A172 (cell line): ENCODE measurements at regions not wholly inside any gene's neighbourhood (a gene's known extent, or its start where the extent isn't known, plus 50 kb on each side); places are given as distances from the start of the nearest gene placed in this dataset.

Source experiments
- DNase-seq: peaks from one replicate; pipeline ENCODE4 v3.0.0-alpha.2; 2015; ENCODE audit warnings: low spot score

- DNase-seq, result no peak
Observed at GRCh38 chr11:27907091-27907490, 200.9 kb downstream of the KIF18A start.

GRCh38 chr11:27904358-27905055 lies 203.4 kb downstream of the KIF18A start:
- peak; percentile 74 for DNase-seq

DNA sequence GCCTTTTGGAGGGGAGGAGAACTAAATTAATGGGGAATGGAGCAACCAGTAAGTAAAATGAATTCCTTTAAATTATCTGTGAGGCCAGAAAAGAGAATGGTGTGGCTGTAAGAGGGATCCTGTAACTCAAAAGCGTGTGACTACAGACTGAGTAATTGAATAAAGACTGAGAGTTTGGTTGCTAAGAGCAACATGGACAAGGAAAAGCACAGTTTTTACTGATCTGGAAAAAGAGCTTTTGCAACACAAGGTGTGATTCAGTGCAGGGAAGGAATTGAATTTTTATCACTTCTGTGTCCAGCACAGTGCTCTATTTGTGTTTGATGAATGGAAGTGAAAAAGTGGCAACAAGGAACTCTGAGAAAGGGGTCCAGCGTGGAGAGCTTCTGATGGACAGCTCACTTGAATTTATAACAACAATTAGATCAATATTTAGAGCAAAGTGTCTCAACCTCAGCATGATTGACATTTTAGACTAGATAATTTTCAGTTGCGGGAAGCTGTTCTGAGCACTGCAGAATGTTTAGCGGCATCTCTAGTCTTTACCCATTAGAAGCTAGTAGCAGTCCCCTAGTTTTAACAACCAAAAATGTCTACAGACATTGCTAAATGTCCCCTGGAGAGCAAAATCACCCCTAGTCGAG lies 202.8 kb upstream of the BDNF start:
- DNase-seq, result peak; percentile 46

DNA sequence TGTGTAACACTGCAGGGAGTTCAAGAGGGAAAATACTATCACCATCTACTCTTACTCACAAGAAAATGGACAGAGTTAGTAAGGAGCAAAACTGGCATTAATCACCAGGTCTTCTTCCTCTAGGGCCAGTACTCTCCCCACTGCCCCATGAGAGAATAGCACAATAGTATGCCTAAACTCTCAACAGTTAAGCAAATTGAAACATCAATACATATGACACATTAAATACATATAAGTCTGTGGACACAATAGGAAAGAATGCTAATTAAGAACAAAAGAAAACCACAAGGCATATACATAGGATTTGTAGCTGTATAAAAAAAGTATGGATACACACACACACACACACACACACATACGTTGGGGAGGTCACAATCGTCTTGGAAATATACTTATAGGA lies 197.9 kb upstream of the BDNF start:
- DNase-seq, result no peak

DNA sequence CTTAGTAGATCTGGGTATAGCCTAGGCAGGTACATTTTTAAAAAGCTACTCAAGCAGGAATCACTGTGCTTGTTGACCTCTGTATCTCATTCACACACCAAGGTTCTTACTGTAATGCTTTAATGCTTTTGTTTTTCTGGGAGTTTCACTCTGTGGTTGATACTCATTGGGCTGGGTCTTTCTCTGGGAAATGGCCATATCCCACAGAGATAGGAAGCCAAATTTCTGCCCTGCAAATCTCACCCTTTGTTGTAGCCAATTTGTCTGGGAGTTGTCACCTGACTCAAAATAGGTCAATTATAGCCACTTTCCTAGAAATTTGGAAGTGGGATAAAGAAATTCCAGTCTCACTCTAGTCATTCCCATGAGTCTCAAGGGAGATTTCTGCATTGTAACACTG lies 195.8 kb upstream of the BDNF start:
- no peak for DNase-seq

GRCh38 chr11:27894552-27894951 lies 194.3 kb upstream of the BDNF start:
- no peak for DNase-seq

DNA sequence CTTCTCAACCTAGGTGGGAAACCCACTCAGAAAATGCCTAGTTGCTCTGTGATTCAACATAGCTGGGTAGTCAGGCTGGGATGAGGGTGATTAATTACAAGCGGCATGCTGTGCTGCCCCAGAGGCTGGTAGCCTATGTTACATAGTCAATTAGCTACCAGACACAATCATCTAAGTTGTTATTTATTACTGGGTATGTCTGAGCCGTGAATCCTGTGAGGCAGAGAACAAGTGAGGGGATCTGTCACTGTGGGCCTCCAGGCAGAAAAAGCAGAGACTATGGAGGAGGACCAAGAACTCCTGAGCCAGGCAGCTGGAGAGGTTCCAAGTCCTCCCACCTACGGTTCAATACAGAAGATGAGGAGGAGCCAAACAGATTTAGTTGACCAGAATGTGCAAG lies 186.6 kb upstream of the BDNF start:
- DNase-seq, result peak; percentile 38

DNA sequence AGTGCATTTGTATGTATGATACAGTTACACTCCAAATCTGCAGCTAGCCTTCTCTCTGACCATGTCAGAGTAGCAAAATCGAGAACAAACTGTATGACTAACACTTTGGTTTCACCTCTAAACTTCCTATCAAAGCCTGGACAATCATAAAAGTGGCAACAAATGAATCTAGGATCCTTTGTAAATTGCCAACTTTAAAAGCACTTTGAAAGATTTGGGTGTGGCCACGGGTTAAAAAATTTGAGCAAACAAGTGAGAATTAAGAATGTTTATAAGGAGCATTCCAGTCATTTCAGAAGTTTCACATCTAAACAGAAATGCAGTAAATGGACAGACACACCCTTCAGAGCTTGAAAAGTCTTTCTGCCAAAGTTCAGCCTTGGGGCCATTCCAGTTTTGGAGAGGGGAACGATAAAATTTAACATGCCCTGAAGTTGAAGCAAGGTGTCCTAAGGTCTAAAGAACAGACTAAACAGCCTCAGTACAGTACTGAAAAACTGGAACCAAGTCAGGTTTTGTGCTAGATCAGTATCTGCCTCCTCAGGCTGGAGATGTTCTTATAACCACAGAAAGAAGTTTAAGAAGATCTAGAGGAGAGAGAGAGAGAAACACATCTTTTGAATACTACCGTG lies 181.9 kb upstream of the BDNF start:
- DNase-seq, result peak; percentile 67

DNA sequence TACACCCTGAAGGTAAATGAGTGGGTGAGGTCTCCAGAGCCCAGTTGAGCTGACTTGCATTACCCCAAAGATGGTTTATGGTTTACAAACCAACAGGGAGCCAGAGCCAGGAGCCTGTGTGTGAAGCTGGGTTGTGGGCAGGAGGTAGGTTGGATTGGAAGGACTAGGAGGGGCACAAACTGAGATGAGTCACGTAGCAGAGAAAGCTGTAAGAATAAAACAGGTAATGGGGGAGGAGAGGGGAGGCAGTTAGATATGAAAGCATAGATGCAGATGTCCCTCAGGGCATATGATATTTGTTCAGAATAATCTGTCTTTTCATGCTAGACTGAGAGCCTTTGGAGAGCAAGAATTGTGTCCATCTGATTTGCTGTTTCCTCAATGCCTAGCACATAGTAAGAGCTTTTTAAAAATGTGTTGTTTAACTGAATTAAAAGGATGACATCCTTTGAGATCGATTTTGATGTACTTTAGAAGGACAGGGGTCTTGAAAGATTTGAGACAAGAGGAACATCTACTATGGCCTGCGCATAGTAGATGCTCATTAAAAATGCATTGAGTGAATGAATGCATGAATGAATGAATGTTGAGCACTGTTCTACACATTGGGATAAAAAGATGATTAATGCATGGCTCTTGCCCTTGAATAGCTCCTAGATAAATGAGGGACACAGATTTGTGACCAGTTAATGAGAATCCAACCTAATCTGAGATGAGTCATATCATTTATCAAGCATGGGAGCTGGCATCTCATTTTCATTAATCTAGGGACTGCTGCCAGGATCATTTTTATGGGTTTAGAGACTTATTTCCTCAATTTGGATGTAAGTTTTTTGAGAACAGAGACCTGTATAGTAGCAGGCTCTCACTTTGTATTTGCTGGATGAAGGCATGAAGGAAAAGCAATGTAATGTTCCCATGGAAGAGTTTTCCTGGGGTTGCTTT lies 175.8 kb upstream of the BDNF start:
- DNase-seq, result peak; percentile 66

GRCh38 chr11:27874998-27875830 lies 175.0 kb upstream of the BDNF start:
- peak; percentile 31 for DNase-seq

DNA sequence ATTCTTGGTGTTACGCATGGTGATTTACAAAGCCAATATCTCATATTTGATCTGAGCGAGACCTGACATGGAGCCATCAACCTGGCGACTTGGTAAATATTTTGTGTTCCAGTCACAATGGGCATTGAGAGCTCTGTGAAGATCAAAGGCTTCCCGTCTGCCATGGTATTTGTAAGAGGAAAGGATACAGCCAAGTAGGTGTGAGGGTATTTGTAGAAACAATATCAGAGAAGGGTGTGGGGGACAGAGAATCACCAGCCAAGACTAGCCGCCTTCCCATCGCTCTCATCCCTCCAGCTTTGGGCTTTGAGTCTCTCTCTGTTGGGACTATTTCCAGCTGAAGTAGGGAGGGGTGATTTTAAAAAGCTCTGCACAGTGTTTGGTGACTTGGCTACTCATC lies 173.4 kb upstream of the BDNF start:
- no peak for DNase-seq

GRCh38 chr11:27871056-27871455 lies 170.8 kb upstream of the BDNF start:
- no peak for DNase-seq

DNA sequence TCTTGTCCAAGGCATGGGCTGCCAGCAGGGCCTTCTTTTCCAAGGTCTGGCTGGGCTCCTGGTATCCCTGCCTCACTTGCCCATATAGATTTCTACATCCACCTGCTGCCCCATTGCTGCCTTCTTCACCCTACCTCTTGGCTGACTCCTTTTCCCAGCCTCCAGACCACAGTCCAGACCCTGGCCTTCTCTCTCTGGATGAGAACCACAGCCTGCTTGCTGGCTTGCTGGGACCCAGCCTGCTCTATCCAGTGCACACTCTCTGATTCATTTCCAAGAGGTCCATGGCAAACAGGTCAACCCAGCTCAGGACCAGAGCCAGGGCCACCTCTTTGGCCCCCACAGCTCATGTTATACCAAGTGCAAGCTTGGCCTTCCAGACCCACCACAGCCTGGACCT lies 169.4 kb upstream of the BDNF start:
- DNase-seq, result no peak

GRCh38 chr11:27868709-27869108 lies 168.5 kb upstream of the BDNF start:
- no peak for DNase-seq

DNA sequence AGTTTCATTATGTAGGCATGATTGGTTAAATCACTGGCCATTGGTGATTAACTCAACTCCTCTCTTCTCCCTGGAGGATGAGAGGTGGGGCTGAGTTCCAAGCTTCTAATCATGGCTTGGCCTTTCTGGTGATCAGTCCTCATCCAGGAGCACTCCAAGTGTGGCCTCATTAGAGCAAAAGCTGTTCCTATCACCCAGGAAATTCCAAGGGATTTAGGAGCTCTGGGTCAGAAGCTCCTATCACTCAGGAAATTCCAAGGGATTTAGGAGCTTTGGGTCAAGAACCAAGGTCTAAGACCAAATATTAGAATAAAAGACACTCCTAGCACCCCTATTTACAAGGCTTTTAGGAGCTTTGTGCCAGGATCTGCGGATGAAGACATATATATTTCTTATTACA lies 168.0 kb upstream of the BDNF start:
- DNase-seq, result peak; percentile 34

GRCh38 chr11:27865105-27865504 lies 164.8 kb upstream of the BDNF start:
- no peak for DNase-seq

DNA sequence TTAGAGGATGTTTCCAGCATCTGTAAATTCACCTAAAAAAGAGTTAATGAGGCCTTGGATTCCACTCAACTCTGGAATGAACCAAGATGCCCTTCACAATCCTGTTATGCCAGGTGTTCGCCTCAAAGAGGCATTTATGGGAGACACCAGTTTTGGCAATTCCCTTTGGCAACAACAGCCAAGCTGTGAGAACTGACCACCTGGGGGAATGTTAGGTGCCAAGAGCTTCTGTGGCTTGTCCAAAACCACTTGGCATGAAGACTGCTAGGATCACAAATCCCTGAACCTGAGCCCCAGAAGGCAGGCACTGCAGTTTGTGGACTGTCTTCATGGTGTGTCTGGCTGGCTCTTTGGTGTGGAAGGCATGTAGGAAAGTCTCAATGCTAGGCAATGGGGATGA lies 164.4 kb upstream of the BDNF start:
- peak; percentile 43 for DNase-seq

DNA sequence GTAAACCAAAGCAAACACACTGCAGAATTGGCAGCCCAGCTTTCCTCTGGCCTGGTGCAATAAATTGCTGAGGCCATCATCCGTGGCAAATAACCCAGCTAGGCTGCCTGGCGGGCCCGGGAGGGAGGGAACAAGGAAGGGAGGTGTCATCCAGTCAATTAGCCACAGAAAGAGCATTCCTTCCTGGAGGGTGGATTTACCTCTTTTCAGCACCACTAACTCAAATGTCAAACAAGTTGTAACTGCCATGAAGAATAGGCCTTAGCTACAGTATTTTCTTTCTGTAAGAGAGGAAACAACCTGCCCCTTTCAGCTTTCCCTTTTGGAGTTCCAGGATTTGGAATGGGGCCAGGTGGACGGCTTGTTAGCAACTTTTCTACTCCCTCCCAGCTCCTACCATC lies 163.8 kb upstream of the BDNF start:
- DNase-seq, result peak; percentile 58

- DNase-seq, result no peak
Observed at GRCh38 chr11:27863637-27864036, 163.4 kb upstream of the BDNF start.

GRCh38 chr11:27861706-27862430 lies 161.6 kb upstream of the BDNF start:
- DNase-seq, result peak; percentile 89

GRCh38 chr11:27860811-27861210 lies 160.6 kb upstream of the BDNF start:
- DNase-seq, result no peak
